ENCODE measurements at regions not wholly inside any gene's neighbourhood (a gene's known extent, or its start where the extent isn't known, plus 50 kb on each side); places are given as distances from the start of the nearest gene placed in this dataset.

DNA sequence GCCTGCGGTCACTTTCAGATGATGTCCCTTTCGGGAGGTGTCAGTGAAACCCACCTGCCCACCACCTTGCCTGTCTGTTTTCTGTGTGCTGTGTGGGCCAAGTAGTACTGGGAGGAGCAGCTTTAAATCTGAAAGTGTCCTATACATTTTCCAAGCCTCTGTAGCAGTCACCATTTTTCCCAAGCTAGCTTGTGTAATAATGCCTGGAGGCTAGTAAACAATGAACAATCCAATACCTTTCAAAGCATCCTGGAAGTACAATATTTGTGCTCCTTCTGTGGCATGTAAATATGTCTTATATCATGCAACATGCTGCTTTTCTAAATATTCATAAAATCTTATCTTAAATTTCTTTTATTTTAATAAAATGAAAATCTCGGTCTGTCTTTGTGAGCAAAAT is 111.6 kb upstream of the C1GALT1C1 start:
- 38% methylated on average over 3 of the region's 3 CpGs for WGBS (ENCODE audit: low lambda C conversion rate)
- Histone ChIP-seq H2AFZ (ENCODE audit: low read depth) (no peak overlapping the region), H3K27ac (ENCODE audit: low read depth in 2 of 2, low read length in 1 of 2) (no peak overlapping the region), H3K4me2 (no peak overlapping the region), H3K79me2 (ENCODE audit: insufficient read depth) (no peaks in the 10 kb centered on the region), H3K36me3 (replicated peaks in 1 of 2; ENCODE audit: control insufficient read depth in 1 of 2, insufficient read depth in 2 of 2, low read length in 1 of 2) (no peaks in the 10 kb centered on the region), H3K9me3 (no peaks in the 10 kb centered on the region), H3K9me2 (no peaks in the 10 kb centered on the region), H3K27me3 (ENCODE audit: insufficient read depth) (peaks cover 5% of the 10 kb centered on the region; the same call in 1 of the 2 replicates), H3F3A (replicated peaks; ENCODE audit: insufficient read depth) (peaks cover 4% of the 10 kb centered on the region), H3K9ac (no peak overlapping the region), H3K4me1 (ENCODE audit: control insufficient read depth in 1 of 2, insufficient read depth in 2 of 2, low read depth in 1 of 2, low read length in 1 of 2) (0 out of 4 replicates have a peak, but pooled peaks cover 0 to 4% of the 10 kb centered on the region in 2 experiments), H3K4me3 (ENCODE audit: low read depth in 2 of 2, low read length in 1 of 2) (no peak overlapping the region), H4K20me1 (ENCODE audit: insufficient read depth) (no peaks in the 10 kb centered on the region)
- POLR2A ChIA-PET: no interaction called here
- CTCF ChIA-PET: interaction anchor here (1.3 kb wide), 1 partner anchor 49 kb away, joined by 3 read pairs; no protein-coding TSS in a partner anchor
- no peak for DNase-seq
- TF ChIP-seq POLR2AphosphoS5 (IDR thresholded peaks at IDR 0.05; ENCODE audit: low read depth, low read length): no peak
- TF ChIP-seq, protein P1, sequence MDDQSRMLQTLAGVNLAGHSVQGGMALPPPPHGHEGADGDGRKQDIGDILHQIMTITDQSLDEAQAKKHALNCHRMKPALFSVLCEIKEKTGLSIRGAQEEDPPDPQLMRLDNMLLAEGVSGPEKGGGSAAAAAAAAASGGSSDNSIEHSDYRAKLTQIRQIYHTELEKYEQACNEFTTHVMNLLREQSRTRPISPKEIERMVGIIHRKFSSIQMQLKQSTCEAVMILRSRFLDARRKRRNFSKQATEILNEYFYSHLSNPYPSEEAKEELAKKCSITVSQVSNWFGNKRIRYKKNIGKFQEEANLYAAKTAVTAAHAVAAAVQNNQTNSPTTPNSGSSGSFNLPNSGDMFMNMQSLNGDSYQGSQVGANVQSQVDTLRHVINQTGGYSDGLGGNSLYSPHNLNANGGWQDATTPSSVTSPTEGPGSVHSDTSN (IDR thresholded peaks at IDR 0.05): no peak
- TF ChIP-seq GATA2 (CRISPR knock-in tag; IDR thresholded peaks at IDR 0.05): no peak
- TF ChIP-seq RAD21 (IDR thresholded peaks at IDR 0.05; ENCODE audit: low read length): no peak
- no peak for TF ChIP-seq RXRA (IDR thresholded peaks at IDR 0.05; ENCODE audit: borderline replicate concordance, low read depth)
- no peak for TF ChIP-seq EZH2phosphoT487 (IDR thresholded peaks at IDR 0.05; ENCODE audit: borderline replicate concordance, low read depth)
- no peak for TF ChIP-seq MXI1 (IDR thresholded peaks at IDR 0.05; ENCODE audit: low read depth, low read length)
- TF ChIP-seq, protein P2, sequence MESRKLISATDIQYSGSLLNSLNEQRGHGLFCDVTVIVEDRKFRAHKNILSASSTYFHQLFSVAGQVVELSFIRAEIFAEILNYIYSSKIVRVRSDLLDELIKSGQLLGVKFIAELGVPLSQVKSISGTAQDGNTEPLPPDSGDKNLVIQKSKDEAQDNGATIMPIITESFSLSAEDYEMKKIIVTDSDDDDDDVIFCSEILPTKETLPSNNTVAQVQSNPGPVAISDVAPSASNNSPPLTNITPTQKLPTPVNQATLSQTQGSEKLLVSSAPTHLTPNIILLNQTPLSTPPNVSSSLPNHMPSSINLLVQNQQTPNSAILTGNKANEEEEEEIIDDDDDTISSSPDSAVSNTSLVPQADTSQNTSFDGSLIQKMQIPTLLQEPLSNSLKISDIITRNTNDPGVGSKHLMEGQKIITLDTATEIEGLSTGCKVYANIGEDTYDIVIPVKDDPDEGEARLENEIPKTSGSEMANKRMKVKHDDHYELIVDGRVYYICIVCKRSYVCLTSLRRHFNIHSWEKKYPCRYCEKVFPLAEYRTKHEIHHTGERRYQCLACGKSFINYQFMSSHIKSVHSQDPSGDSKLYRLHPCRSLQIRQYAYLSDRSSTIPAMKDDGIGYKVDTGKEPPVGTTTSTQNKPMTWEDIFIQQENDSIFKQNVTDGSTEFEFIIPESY (IDR thresholded peaks at IDR 0.05; ENCODE audit: borderline replicate concordance, low read depth): no peak
- TF ChIP-seq, protein P3, sequence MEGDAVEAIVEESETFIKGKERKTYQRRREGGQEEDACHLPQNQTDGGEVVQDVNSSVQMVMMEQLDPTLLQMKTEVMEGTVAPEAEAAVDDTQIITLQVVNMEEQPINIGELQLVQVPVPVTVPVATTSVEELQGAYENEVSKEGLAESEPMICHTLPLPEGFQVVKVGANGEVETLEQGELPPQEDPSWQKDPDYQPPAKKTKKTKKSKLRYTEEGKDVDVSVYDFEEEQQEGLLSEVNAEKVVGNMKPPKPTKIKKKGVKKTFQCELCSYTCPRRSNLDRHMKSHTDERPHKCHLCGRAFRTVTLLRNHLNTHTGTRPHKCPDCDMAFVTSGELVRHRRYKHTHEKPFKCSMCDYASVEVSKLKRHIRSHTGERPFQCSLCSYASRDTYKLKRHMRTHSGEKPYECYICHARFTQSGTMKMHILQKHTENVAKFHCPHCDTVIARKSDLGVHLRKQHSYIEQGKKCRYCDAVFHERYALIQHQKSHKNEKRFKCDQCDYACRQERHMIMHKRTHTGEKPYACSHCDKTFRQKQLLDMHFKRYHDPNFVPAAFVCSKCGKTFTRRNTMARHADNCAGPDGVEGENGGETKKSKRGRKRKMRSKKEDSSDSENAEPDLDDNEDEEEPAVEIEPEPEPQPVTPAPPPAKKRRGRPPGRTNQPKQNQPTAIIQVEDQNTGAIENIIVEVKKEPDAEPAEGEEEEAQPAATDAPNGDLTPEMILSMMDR (IDR thresholded peaks at IDR 0.05): no peak
- no peak for TF ChIP-seq JUND (IDR thresholded peaks at IDR 0.05)
- TF ChIP-seq FOXJ3 (CRISPR knock-in tag; IDR thresholded peaks at IDR 0.05): no peak
- no peak for TF ChIP-seq SMC3 (IDR thresholded peaks at IDR 0.05; ENCODE audit: low read depth, low read length)
- no peak for TF ChIP-seq NFIC (IDR thresholded peaks at IDR 0.05; ENCODE audit: borderline replicate concordance)

DNA sequence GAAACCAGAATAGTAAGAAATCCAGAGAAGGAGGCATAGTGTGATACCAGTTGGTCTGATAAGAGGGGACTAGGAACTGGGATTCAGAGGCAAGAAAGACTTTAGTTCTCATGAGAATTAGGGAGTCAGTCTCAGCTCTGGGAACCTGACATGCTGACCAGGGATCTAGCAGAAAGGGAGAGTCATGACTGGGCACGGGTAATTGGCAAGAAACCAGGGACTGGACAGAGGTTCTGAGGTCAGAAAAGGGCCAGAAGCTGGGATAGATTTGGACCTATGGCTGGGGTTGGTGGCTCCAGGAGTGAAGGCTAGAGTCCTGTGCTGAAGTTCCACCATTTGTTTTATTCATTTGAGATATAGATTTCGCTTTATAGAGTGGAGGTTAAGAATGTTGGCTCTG is 110.2 kb upstream of the C1GALT1C1 start:
- no peaks in the 10 kb centered on the region for H3K9me2 ChIP-seq
- no peaks in the 10 kb centered on the region for H4K20me1 ChIP-seq (ENCODE audit: insufficient read depth)
- POLR2A ChIA-PET: no interaction called here
- H3K36me3 ChIP-seq (replicated peaks in 1 of 2; ENCODE audit: control insufficient read depth in 1 of 2, insufficient read depth in 2 of 2, low read length in 1 of 2): no peaks in the 10 kb centered on the region
- no peak for DNase-seq
- H3K27me3 ChIP-seq (ENCODE audit: insufficient read depth): peaks cover 5% of the 10 kb centered on the region; the same call in 1 of the 2 replicates
- H3K27ac ChIP-seq (ENCODE audit: low read depth in 2 of 2, low read length in 1 of 2): no peak overlapping the region
- no peaks in the 10 kb centered on the region for H3K9me3 ChIP-seq
- CTCF ChIA-PET: no interaction called here
- H3F3A ChIP-seq (replicated peaks; ENCODE audit: insufficient read depth): peaks cover 4% of the 10 kb centered on the region
- WGBS (ENCODE audit: low lambda C conversion rate): 30% methylated on average over 2 of the region's 2 CpGs
- H3K4me3 ChIP-seq (ENCODE audit: low read depth in 2 of 2, low read length in 1 of 2): no peak overlapping the region
- no peak overlapping the region for H2AFZ ChIP-seq (ENCODE audit: low read depth)
- H3K4me1 ChIP-seq (ENCODE audit: control insufficient read depth in 1 of 2, insufficient read depth in 2 of 2, low read depth in 1 of 2, low read length in 1 of 2): 0 out of 4 replicates have a peak, but pooled peaks cover 0 to 4% of the 10 kb centered on the region in 2 experiments
- no peaks in the 10 kb centered on the region for H3K79me2 ChIP-seq (ENCODE audit: insufficient read depth)
- H3K9ac ChIP-seq: no peak overlapping the region
- H3K4me2 ChIP-seq: no peak overlapping the region
- TF ChIP-seq TAF1 (IDR thresholded peaks at IDR 0.05; ENCODE audit: borderline replicate concordance, low read depth, low read length) (no peak), POLR2AphosphoS5 (IDR thresholded peaks at IDR 0.05; ENCODE audit: low read depth, low read length) (no peak), FOXJ3 (CRISPR knock-in tag; IDR thresholded peaks at IDR 0.05) (no peak)
- TF ChIP-seq, protein P2 (IDR thresholded peaks at IDR 0.05; ENCODE audit: borderline replicate concordance, low read depth): no peak
- TF ChIP-seq, protein P4, sequence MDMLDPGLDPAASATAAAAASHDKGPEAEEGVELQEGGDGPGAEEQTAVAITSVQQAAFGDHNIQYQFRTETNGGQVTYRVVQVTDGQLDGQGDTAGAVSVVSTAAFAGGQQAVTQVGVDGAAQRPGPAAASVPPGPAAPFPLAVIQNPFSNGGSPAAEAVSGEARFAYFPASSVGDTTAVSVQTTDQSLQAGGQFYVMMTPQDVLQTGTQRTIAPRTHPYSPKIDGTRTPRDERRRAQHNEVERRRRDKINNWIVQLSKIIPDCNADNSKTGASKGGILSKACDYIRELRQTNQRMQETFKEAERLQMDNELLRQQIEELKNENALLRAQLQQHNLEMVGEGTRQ (IDR thresholded peaks at IDR 0.05; ENCODE audit: borderline replicate concordance, low read depth, low read length): no peak
